ENCODE measurements at regions not wholly inside any gene's neighbourhood (a gene's known extent, or its start where the extent isn't known, plus 50 kb on each side); places are given as distances from the start of the nearest gene placed in this dataset.

GRCh38 chr3:72342450-72342849, 505.8 kb downstream of the SHQ1 start:
- no peak for DNase-seq (ENCODE audit: low spot score)

GRCh38 chr3:72341920-72342319, 506.3 kb downstream of the SHQ1 start:
- DNase-seq (ENCODE audit: low spot score): no peak

GRCh38 chr3:72341380-72341770, 506.9 kb downstream of the SHQ1 start:
- DNase-seq (ENCODE audit: low spot score): no peak

GRCh38 chr3:72340476-72341379, 507.5 kb downstream of the SHQ1 start:
- no peak for DNase-seq (ENCODE audit: low spot score)

- DNase-seq (ENCODE audit: low spot score): no peak
Observed at GRCh38 chr3:72340056-72340455, 508.2 kb downstream of the SHQ1 start.

- no peak for DNase-seq (ENCODE audit: low spot score)
Observed at GRCh38 chr3:72339670-72340030, 508.6 kb downstream of the SHQ1 start.

- peak; percentile 55 for DNase-seq (ENCODE audit: low spot score)
Observed at GRCh38 chr3:72338942-72339669, 509.1 kb downstream of the SHQ1 start.

GRCh38 chr3:72338082-72338941, 509.9 kb downstream of the SHQ1 start:
- peak; percentile 61 for DNase-seq (ENCODE audit: low spot score)

GRCh38 chr3:72337480-72337855, 510.8 kb downstream of the SHQ1 start:
- no peak for DNase-seq (ENCODE audit: low spot score)

- peak; percentile 58 for DNase-seq (ENCODE audit: low spot score)
Observed at GRCh38 chr3:72336821-72337479, 511.3 kb downstream of the SHQ1 start.

- DNase-seq (ENCODE audit: low spot score): no peak
Observed at GRCh38 chr3:72336114-72336651, 512.1 kb downstream of the SHQ1 start.

- no peak for DNase-seq (ENCODE audit: low spot score)
Observed at GRCh38 chr3:72335458-72336095, 512.7 kb downstream of the SHQ1 start.

GRCh38 chr3:72334681-72335457, 513.4 kb downstream of the SHQ1 start:
- no peak for DNase-seq (ENCODE audit: low spot score)

GRCh38 chr3:72332689-72333088, 515.6 kb downstream of the SHQ1 start:
- no peak for DNase-seq (ENCODE audit: low spot score)

GRCh38 chr3:72332036-72332435, 516.2 kb downstream of the SHQ1 start:
- no peak for DNase-seq (ENCODE audit: low spot score)

GRCh38 chr3:72331076-72331475, 517.2 kb downstream of the SHQ1 start:
- DNase-seq (ENCODE audit: low spot score): no peak

GRCh38 chr3:72329354-72329753, 518.9 kb downstream of the SHQ1 start:
- DNase-seq (ENCODE audit: low spot score): no peak

- DNase-seq (ENCODE audit: low spot score): no peak
Observed at GRCh38 chr3:72328755-72329277, 519.4 kb downstream of the SHQ1 start.

GRCh38 chr3:72327008-72327407, 521.2 kb downstream of the SHQ1 start:
- no peak for DNase-seq (ENCODE audit: low spot score)

- no peak for DNase-seq (ENCODE audit: low spot score)
Observed at GRCh38 chr3:72324253-72324811, 523.9 kb downstream of the SHQ1 start.
